A549 (cell line): ENCODE measurements at regions not wholly inside any gene's neighbourhood (a gene's known extent, or its start where the extent isn't known, plus 50 kb on each side); places are given as distances from the start of the nearest gene placed in this dataset.

Source experiments
- CTCF ChIP-seq: fragments of >200 bp; sonication (Bioruptor Twin); formaldehyde crosslinking; IDR thresholded peaks from 3 replicates; pipeline ENCODE4 v1.5.1; 2016
- SMC3 ChIP-seq: fragments of >200 bp; sonication (Bioruptor Twin); formaldehyde crosslinking; IDR thresholded peaks from 3 replicates; pipeline ENCODE4 v1.6.1; 2018; ENCODE audit warnings: inconsistent platforms

- TF ChIP-seq SMC3 (no peak), CTCF (no peak)
Measured at GRCh38 chr5:143560378-143560777, 156.9 kb upstream of the NR3C1 start.
